ENCODE measurements at regions not wholly inside any gene's neighbourhood (a gene's known extent, or its start where the extent isn't known, plus 50 kb on each side); places are given as distances from the start of the nearest gene placed in this dataset.

DNA sequence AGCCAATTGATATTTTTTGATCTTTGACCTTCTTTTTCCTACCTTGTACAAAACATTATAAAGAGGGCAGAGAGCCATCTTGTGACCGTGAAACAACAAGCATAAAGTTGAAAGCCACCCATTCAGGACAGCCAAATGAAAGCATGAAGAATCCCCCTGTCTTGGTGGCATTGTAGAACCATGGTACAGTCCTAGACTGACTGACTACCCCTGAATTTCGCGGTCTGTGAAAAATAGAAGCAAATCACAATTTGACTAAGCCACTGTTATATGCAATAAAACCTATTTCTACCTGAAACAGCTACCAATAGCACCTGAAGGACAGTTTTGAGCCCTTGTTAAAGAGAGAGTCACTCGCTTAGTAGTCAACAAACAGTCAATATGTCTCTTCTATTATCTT, 527.4 kb downstream of the MID1IP1 start:
- TF ChIP-seq FOXJ3 (CRISPR knock-in tag; IDR thresholded peaks at IDR 0.05) (no peak), ZBTB33 (IDR thresholded peaks at IDR 0.05; ENCODE audit: borderline replicate concordance, low read depth) (no peak), RAD21 (IDR thresholded peaks at IDR 0.05; ENCODE audit: low read length) (no peak), CTCF (IDR thresholded peaks at IDR 0.05) (no peak), YY1 (IDR thresholded peaks at IDR 0.05; ENCODE audit: low read depth) (no peak), CHD2 (IDR thresholded peaks at IDR 0.05; ENCODE audit: low read length, partially characterized antibody) (no peak), NRF1 (IDR thresholded peaks at IDR 0.05; ENCODE audit: low read depth, low read length) (no peak), EZH2phosphoT487 (IDR thresholded peaks at IDR 0.05; ENCODE audit: borderline replicate concordance, low read depth) (no peak), JUND (IDR thresholded peaks at IDR 0.05) (no peak), RXRA (IDR thresholded peaks at IDR 0.05; ENCODE audit: borderline replicate concordance, low read depth) (no peak), TAF1 (IDR thresholded peaks at IDR 0.05; ENCODE audit: borderline replicate concordance, low read depth, low read length) (no peak), RCOR1 (IDR thresholded peaks at IDR 0.05; ENCODE audit: low read length) (no peak), SIN3A (IDR thresholded peaks at IDR 0.05; ENCODE audit: borderline replicate concordance, low read depth, low read length) (no peak), USF1 (IDR thresholded peaks at IDR 0.05; ENCODE audit: borderline replicate concordance, low read depth) (no peak), MEF2A (IDR thresholded peaks at IDR 0.05; ENCODE audit: borderline replicate concordance, low read depth) (no peak), FOSL2 (IDR thresholded peaks at IDR 0.05; ENCODE audit: borderline replicate concordance, low read depth) (no peak)
- TF ChIP-seq, protein P1, sequence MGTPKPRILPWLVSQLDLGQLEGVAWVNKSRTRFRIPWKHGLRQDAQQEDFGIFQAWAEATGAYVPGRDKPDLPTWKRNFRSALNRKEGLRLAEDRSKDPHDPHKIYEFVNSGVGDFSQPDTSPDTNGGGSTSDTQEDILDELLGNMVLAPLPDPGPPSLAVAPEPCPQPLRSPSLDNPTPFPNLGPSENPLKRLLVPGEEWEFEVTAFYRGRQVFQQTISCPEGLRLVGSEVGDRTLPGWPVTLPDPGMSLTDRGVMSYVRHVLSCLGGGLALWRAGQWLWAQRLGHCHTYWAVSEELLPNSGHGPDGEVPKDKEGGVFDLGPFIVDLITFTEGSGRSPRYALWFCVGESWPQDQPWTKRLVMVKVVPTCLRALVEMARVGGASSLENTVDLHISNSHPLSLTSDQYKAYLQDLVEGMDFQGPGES (IDR thresholded peaks at IDR 0.05; ENCODE audit: low read depth, low read length) = no peak
- TF ChIP-seq, protein P2, sequence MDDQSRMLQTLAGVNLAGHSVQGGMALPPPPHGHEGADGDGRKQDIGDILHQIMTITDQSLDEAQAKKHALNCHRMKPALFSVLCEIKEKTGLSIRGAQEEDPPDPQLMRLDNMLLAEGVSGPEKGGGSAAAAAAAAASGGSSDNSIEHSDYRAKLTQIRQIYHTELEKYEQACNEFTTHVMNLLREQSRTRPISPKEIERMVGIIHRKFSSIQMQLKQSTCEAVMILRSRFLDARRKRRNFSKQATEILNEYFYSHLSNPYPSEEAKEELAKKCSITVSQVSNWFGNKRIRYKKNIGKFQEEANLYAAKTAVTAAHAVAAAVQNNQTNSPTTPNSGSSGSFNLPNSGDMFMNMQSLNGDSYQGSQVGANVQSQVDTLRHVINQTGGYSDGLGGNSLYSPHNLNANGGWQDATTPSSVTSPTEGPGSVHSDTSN (IDR thresholded peaks at IDR 0.05) = no peak
- TF ChIP-seq, protein P3, sequence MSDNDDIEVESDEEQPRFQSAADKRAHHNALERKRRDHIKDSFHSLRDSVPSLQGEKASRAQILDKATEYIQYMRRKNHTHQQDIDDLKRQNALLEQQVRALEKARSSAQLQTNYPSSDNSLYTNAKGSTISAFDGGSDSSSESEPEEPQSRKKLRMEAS (IDR thresholded peaks at IDR 0.05; ENCODE audit: low read depth) = no peak
- no peaks in the 10 kb centered on the region for H3K79me2 ChIP-seq (ENCODE audit: insufficient read depth)
- H3K27me3 ChIP-seq (ENCODE audit: insufficient read depth) = no peaks in the 10 kb centered on the region; the same call in 1 of the 2 replicates
- H3K36me3 ChIP-seq (replicated peaks in 1 of 2; ENCODE audit: control insufficient read depth in 1 of 2, insufficient read depth in 2 of 2, low read length in 1 of 2) = no peaks in the 10 kb centered on the region
- H3K9me2 ChIP-seq = no peaks in the 10 kb centered on the region
- no peaks in the 10 kb centered on the region for H3F3A ChIP-seq (replicated peaks; ENCODE audit: insufficient read depth)
- H3K4me3 ChIP-seq (ENCODE audit: low read depth in 2 of 2, low read length in 1 of 2) = no peak overlapping the region
- H3K9me3 ChIP-seq = no peaks in the 10 kb centered on the region
- no peak overlapping the region for H3K9ac ChIP-seq
- H3K27ac ChIP-seq (ENCODE audit: low read depth in 2 of 2, low read length in 1 of 2) = no peak overlapping the region
- POLR2A ChIA-PET = no interaction called here
- peaks cover 0 to 5% of the 10 kb centered on the region in 2 experiments; a peak in 1 of 4 replicates for H3K4me1 ChIP-seq (ENCODE audit: control insufficient read depth in 1 of 2, insufficient read depth in 2 of 2, low read depth in 1 of 2, low read length in 1 of 2)
- H2AFZ ChIP-seq (ENCODE audit: low read depth) = no peak overlapping the region
- no peak for DNase-seq
- 12% methylated on average over 4 of the region's 4 CpGs for WGBS (ENCODE audit: low lambda C conversion rate)
- H3K4me2 ChIP-seq = no peak overlapping the region
- CTCF ChIA-PET = no interaction called here
- no peaks in the 10 kb centered on the region for H4K20me1 ChIP-seq (ENCODE audit: insufficient read depth)
